ENCODE measurements at regions not wholly inside any gene's neighbourhood (a gene's known extent, or its start where the extent isn't known, plus 50 kb on each side); places are given as distances from the start of the nearest gene placed in this dataset.

- TF ChIP-seq YY1 (IDR thresholded peaks at IDR 0.05; ENCODE audit: insufficient read depth, insufficient read length): no peak
- no peak for TF ChIP-seq ZNF274 (IDR thresholded peaks at IDR 0.05; ENCODE audit: low read depth, low read length)
Observed at GRCh38 chrX:118271775-118272174, 74.1 kb upstream of the WDR44 start.
